Mucosa of descending colon (tissue), 3 donors: ENCODE measurements at regions not wholly inside any gene's neighbourhood (a gene's known extent, or its start where the extent isn't known, plus 50 kb on each side); places are given as distances from the start of the nearest gene placed in this dataset.

Experiments used
- ATAC-seq: fragments of 200-7000 bp; cut with Tn5 transposase; one replicate; pipeline ENCODE4 v1.9.1; 2020; ENCODE audit warnings: mild to moderate bottlenecking, moderate library complexity
- DNase-seq, 3 donors: peaks; one replicate each; pipeline ENCODE4 v3.0.0-alpha.2; 2020
- H3K36me3 ChIP-seq: fragments of 200-600 bp; one replicate; pipeline ENCODE4 v1.8.0; 2021; ENCODE audit warnings: low read depth, mild to moderate bottlenecking
- H3K4me1 ChIP-seq: fragments of 200-600 bp; one replicate; pipeline ENCODE4 v1.8.0; 2021; ENCODE audit warnings: low read depth, mild to moderate bottlenecking
- H3K4me3 ChIP-seq: fragments of 200-600 bp; one replicate; pipeline ENCODE4 v1.8.0; 2021; ENCODE audit warnings: mild to moderate bottlenecking
- H3K9me3 ChIP-seq: fragments of 200-600 bp; one replicate; pipeline ENCODE4 v1.8.0; 2021; ENCODE audit warnings: mild to moderate bottlenecking
- intact Hi-C, 2 donors: fragments of 100-400 bp; cut with DNase I in 1 of 2; cut with micrococcal nuclease in 1 of 2; formaldehyde crosslinking; loops; one replicate each; pipeline versions ENCODE4 v1.11.0 to v1.11.1; 2022; cut with DNase I, micrococcal nuclease
- TF ChIP-seq, protein P1 (sequence below): fragments of 200-600 bp; IDR thresholded peaks from one replicate; pipeline ENCODE4 v1.8.0; 2022; ENCODE audit warnings: antibody characterized with exemption, mild to moderate bottlenecking
- donor health status: DM: no; HTN: no; CAD: no; lungs with moderate emphysema.
- donor health status: DM: no; HTN: no; CAD: no.
- donor health status: DM: no; HTN: yes; CAD: no.

DNA sequence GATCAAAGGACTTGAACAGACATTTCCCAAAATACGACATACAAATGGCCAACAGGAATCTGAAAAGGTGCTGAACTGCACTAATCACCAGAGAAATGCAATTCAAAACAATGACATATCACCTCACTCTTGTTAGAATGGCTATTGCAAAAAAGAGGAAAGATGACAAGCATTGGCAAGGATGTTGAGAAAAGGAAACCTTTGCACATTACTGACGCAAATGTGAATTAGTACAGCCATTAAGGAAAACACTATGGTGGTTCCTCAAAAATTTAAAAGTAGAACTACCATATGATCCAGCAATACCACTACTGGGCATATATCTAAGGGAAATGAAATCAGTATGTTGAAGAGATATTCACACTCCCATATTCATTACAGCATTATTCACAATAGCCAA, 57.7 kb upstream of the ASPRV1 start:
- ATAC-seq = no peak
- intact Hi-C loops = no loop called here

DNA sequence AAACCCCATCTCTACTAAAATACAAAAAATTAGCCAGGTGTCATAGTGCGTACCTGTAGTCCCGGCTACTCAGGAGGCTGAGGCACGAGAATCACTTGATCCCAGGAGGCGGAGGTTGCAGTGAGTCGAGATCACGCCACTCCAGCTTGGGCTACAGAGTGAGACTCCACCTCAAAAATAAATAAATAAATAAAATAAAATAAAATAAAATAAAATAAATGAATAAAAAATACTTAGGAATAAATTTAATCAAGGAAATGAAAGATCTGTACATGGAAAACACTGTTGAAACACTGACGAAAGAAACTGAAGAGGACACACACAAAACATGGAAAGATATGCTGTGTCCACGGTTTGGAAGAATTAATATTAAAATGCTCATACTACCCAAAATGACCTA, 56.5 kb upstream of the ASPRV1 start:
- Histone ChIP-seq H3K36me3 (no peaks in the 10 kb centered on the region), H3K4me3 (no peak overlapping the region), H3K4me1 (no peaks in the 10 kb centered on the region), H3K9me3 (no peaks in the 10 kb centered on the region)
- ATAC-seq (no peak), DNase-seq (no peak)
- TF ChIP-seq, protein P1, sequence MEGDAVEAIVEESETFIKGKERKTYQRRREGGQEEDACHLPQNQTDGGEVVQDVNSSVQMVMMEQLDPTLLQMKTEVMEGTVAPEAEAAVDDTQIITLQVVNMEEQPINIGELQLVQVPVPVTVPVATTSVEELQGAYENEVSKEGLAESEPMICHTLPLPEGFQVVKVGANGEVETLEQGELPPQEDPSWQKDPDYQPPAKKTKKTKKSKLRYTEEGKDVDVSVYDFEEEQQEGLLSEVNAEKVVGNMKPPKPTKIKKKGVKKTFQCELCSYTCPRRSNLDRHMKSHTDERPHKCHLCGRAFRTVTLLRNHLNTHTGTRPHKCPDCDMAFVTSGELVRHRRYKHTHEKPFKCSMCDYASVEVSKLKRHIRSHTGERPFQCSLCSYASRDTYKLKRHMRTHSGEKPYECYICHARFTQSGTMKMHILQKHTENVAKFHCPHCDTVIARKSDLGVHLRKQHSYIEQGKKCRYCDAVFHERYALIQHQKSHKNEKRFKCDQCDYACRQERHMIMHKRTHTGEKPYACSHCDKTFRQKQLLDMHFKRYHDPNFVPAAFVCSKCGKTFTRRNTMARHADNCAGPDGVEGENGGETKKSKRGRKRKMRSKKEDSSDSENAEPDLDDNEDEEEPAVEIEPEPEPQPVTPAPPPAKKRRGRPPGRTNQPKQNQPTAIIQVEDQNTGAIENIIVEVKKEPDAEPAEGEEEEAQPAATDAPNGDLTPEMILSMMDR = no peak
- intact Hi-C loops = no loop called here

More for the DNA sequence above, 57.7 kb upstream of the ASPRV1 start:
- Histone ChIP-seq H3K36me3 (no peaks in the 10 kb centered on the region), H3K4me1 (no peaks in the 10 kb centered on the region), H3K4me3 (no peak overlapping the region), H3K9me3 (no peaks in the 10 kb centered on the region)
- DNase-seq = no peak
- TF ChIP-seq, protein P1 = no peak

- no peak overlapping the region for H3K4me3 ChIP-seq
- intact Hi-C loops = no loop called here
- no peaks in the 10 kb centered on the region for H3K9me3 ChIP-seq
- DNase-seq (no peak), ATAC-seq (no peak)
- H3K36me3 ChIP-seq = no peaks in the 10 kb centered on the region
- TF ChIP-seq, protein P1 = no peak
- H3K4me1 ChIP-seq = no peaks in the 10 kb centered on the region
Observed at GRCh38 chr2:70014959-70015358, 53.5 kb upstream of the ASPRV1 start.

GRCh38 chr2:70012887-70013286, 51.5 kb upstream of the ASPRV1 start:
- Histone ChIP-seq H3K9me3 (no peaks in the 10 kb centered on the region), H3K36me3 (no peaks in the 10 kb centered on the region), H3K4me3 (no peak overlapping the region), H3K4me1 (peaks cover 4% of the 10 kb centered on the region)
- DNase-seq (no peak), ATAC-seq (no peak)
- TF ChIP-seq, protein P1 = no peak
- intact Hi-C loops = no loop called here

GRCh38 chr2:70011786-70012185, 50.4 kb upstream of the ASPRV1 start:
- Histone ChIP-seq H3K4me1 (peaks cover 4% of the 10 kb centered on the region), H3K9me3 (no peaks in the 10 kb centered on the region), H3K4me3 (no peak overlapping the region), H3K36me3 (no peaks in the 10 kb centered on the region)
- ATAC-seq (no peak), DNase-seq (no peak)
- TF ChIP-seq, protein P1 = no peak
- intact Hi-C loops = no loop called here

GRCh38 chr2:70011335-70011734, 49.9 kb upstream of the ASPRV1 start:
- Histone ChIP-seq H3K9me3 (no peaks in the 10 kb centered on the region), H3K36me3 (no peaks in the 10 kb centered on the region), H3K4me3 (no peak overlapping the region), H3K4me1 (peaks cover 4% of the 10 kb centered on the region)
- intact Hi-C loops = no loop called here
- no peak for ATAC-seq
- DNase-seq = no peak
- TF ChIP-seq, protein P1 = no peak
